WI38 (cell line): ENCODE measurements at regions not wholly inside any gene's neighbourhood (a gene's known extent, or its start where the extent isn't known, plus 50 kb on each side); places are given as distances from the start of the nearest gene placed in this dataset.

ENCODE experiments used
- H3K4me3 ChIP-seq: 2 replicates; pipeline ENCODE4 v1.5.1; 2011; ENCODE audit warnings: low read depth, mild to moderate bottlenecking, control low read depth, low read length
- TF ChIP-seq, protein P1 (sequence below): IDR thresholded peaks from 2 replicates; pipeline ENCODE4 v1.5.1; 2012; ENCODE audit warnings: low read depth, mild to moderate bottlenecking, control low read depth, low read length

DNA sequence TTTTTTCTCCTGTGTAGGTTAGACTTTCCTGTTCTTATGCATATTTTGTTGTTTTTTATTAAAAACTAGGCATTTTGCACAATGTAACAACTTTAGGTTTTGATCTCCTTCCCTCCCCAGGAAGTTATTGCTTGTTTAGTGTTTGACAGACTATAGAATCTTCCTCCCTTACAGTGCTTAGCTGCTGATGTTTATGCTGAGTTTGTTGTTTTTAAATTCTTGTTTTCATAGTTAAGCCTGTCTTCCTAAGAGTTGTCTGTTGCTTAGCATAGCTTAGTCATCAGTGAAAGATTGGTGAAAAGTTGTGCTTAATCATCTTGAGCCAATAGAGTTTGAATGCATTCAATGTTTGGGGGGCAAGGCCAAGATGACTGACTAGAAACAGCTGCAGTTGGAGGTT, 157.5 kb downstream of the NKX6-1 start:
- no peak overlapping the region for H3K4me3 ChIP-seq
- TF ChIP-seq, protein P1, sequence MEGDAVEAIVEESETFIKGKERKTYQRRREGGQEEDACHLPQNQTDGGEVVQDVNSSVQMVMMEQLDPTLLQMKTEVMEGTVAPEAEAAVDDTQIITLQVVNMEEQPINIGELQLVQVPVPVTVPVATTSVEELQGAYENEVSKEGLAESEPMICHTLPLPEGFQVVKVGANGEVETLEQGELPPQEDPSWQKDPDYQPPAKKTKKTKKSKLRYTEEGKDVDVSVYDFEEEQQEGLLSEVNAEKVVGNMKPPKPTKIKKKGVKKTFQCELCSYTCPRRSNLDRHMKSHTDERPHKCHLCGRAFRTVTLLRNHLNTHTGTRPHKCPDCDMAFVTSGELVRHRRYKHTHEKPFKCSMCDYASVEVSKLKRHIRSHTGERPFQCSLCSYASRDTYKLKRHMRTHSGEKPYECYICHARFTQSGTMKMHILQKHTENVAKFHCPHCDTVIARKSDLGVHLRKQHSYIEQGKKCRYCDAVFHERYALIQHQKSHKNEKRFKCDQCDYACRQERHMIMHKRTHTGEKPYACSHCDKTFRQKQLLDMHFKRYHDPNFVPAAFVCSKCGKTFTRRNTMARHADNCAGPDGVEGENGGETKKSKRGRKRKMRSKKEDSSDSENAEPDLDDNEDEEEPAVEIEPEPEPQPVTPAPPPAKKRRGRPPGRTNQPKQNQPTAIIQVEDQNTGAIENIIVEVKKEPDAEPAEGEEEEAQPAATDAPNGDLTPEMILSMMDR: no peak

DNA sequence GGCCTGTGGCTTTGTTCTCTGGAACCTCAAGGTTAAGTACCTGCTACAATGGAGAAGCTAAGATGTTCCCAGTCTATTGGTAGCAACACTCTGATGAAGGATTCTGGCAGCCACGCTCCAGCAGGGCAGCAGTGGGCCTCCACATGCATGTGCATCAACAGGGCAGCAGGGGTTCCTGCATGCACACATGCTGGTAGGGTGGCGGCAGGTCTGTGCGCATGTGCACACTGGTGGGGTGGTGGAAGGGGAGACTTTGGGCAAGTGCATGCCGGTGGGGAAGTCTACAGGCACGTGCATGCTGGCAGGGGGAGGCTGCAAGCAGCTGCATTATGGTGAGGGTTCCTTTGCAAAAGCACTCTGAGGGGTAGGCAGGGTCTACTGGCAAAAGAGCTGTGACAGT, 160.7 kb downstream of the NKX6-1 start:
- TF ChIP-seq, protein P1: no peak
- H3K4me3 ChIP-seq: no peak overlapping the region

DNA sequence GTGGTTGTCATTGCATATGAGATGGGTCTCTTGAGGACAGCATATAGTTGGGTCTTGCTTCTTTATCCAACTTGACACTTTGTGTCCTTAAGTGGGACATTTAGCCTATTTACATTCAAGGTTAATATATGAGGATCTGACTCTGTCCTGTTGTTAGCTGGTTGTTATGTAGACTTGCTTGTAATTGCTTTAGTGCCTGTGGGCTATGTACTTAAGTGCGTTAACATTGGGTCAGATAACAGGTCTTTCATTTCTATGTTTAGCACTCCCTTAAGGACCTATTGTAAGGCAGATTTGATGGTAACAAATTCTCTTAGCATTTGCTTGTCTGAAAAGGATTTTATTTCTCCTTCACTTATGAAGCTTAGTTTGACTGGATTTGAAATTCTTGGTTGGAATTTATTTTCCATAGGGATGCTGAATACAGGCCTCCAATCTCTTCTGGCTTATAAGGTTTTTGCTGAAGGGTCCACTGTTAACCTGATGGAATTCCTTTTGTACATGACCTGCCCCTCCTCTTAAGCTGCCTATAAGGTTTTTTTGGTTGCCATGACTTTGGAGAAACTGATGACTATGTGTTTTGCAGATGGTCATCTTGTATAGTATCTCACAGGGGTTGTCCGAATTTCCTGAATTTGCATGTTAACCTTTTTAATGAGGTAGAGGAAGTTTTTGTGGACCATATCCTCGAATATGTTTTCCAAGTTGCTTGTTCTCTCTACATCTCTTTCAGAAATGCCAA, 162.0 kb downstream of the NKX6-1 start:
- no peak overlapping the region for H3K4me3 ChIP-seq
- TF ChIP-seq, protein P1: no peak

DNA sequence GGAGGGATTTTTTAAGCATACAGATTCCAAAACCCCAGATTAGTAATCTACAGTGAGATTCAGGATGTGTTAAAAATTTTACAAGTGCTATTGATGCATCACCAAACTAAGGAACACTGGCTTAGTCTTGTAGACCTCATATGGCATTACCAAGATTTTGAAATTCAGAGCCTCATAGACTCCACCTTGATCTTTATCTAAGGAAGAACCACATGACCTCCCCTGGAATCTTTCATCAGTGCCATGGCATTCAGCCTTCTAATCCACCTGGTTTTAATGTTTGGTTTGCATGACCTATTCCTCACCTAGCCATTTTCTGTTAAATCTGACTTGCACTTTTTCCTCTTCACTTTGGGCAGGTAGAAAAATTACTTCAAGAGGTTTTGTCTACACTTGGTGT, 171.6 kb downstream of the NKX6-1 start:
- TF ChIP-seq, protein P1: no peak
- no peak overlapping the region for H3K4me3 ChIP-seq

DNA sequence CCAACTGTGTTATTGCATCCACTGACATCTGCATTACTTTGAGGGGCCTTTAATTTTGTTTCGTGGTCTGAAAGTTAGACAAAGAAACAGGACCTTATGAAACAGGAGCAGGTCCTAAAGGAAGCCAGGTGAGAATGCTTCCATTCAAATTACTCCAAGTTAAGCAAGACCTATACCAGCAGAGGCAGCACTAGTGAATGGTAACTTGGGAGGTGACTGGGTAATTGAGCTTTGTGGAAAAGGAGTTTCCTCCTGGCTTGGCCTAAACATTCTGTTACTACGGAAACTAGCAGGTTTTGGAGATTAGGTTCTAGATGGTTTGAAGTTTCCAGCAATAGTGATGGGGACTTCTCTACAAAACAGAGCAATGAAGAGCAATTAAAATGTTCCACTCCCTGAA, 173.5 kb downstream of the NKX6-1 start:
- TF ChIP-seq, protein P1: no peak
- H3K4me3 ChIP-seq: no peak overlapping the region

DNA sequence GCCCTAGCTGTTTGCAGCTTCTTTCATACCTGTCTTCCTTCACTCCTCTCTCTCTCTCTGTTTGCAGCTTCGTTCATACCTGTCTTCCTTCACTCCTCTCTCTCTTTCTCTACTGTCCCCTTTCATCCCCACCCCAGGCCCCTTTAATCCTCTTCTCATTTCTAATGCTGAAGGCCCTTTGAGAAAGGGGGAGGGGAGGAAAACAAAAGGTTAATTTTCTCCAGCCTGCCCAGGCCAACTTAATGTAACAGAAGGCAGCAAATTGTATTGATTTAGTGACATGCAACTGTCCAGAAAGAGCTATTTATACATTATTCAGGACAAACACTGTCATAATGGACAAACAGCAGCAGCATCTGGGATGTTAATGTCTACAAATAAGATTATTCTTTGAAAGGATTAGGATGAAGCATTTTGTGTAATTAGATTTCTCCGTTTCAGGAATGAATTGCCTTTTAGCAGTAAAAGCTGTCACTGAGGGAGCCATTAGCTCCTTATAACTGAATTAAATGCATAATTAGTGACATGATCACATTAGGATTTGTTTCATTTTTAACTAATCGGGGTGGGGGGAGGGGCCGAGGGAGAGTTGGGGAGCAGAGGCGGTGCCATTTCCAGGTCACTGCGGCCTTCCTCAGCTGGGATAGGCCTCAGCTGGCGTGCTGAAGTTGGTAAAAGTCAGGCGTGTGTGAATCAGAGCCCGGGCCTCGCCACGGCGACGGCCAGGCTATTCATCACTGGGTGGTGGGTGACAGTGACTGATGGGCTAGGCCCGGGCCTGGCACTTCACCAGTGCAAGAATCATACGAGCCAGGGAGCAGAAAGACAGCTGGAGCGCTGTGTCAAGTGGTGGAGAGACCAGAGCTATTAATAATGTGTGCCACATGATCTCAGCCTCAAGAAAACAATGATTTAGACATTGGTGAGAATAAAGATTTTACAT, 174.5 kb downstream of the NKX6-1 start:
- TF ChIP-seq, protein P1: no peak
- H3K4me3 ChIP-seq: no peak overlapping the region

DNA sequence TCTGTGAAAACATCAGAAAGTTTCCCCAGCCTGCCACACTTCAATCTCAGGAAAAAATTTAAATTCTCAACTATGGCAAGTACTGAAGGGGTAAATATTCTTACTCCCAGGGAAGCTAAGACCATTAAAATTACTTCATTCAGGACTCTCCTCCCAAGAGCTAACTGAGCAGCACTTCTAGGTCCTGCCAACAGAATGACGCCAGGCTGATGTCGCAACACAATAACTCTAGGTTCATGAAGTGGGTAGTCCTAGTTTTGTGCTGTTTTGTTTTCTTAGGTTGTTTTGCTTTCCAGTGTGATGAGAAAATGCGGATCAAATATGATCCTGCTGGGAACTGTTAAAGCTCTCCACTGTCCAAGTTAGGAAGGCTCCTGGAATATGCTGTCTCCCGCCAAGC, 180.0 kb downstream of the NKX6-1 start:
- TF ChIP-seq, protein P1: no peak
- no peak overlapping the region for H3K4me3 ChIP-seq
